ENCODE measurements at regions not wholly inside any gene's neighbourhood (a gene's known extent, or its start where the extent isn't known, plus 50 kb on each side); places are given as distances from the start of the nearest gene placed in this dataset.

GRCh38 chr18:51391215-51391614 is 193.7 kb upstream of the MEX3C start:
- H3K36me3 Mint-ChIP-seq, result peaks cover 14% of the 10 kb centered on the region
- peaks cover 20% of the 10 kb centered on the region for H3K9me3 Mint-ChIP-seq
- POLR2A ChIA-PET, result no interaction called here
- no peaks in the 10 kb centered on the region for H3K27me3 Mint-ChIP-seq (ENCODE audit: low read depth)
- DNase-seq (ENCODE audit: low spot score), result no peak
- H3K4me1 Mint-ChIP-seq, result no peaks in the 10 kb centered on the region
- H3K27ac Mint-ChIP-seq, result no peak overlapping the region
- ATAC-seq, result no peak
- no peak for TF ChIP-seq ZNF219 (CRISPR knock-in tag; IDR thresholded peaks at IDR 0.05; ENCODE audit: borderline replicate concordance)
- no peak for TF ChIP-seq JAZF1 (CRISPR knock-in tag; IDR thresholded peaks at IDR 0.05)
- no peak for TF ChIP-seq AR (CRISPR knock-in tag; IDR thresholded peaks at IDR 0.05)
- no peak for TF ChIP-seq GABPB1 (CRISPR knock-in tag; IDR thresholded peaks at IDR 0.05)
- no peak for TF ChIP-seq ZBTB21 (CRISPR knock-in tag; IDR thresholded peaks at IDR 0.05; ENCODE audit: borderline replicate concordance)
- TF ChIP-seq MXD4 (CRISPR knock-in tag; IDR thresholded peaks at IDR 0.05; ENCODE audit: borderline replicate concordance), result no peak
- TF ChIP-seq ZNF416 (CRISPR knock-in tag; IDR thresholded peaks at IDR 0.05), result no peak
- no peak for TF ChIP-seq ZNF671 (CRISPR knock-in tag; IDR thresholded peaks at IDR 0.05)
- no peak for TF ChIP-seq NFATC4 (CRISPR knock-in tag; IDR thresholded peaks at IDR 0.05)
- no peak for TF ChIP-seq OVOL2 (CRISPR knock-in tag; IDR thresholded peaks at IDR 0.05; ENCODE audit: borderline replicate concordance)
- no peak for TF ChIP-seq KAT7 (CRISPR knock-in tag; IDR thresholded peaks at IDR 0.05; ENCODE audit: borderline replicate concordance)
- TF ChIP-seq ZNF281 (CRISPR knock-in tag; IDR thresholded peaks at IDR 0.05), result no peak
- no peak for TF ChIP-seq ZNF138 (CRISPR knock-in tag; conservative IDR thresholded peaks at IDR 0.05)
- TF ChIP-seq ZNF232 (CRISPR knock-in tag; IDR thresholded peaks at IDR 0.05), result no peak
- no peak overlapping the region for H3K4me3 Mint-ChIP-seq
- CTCF ChIA-PET, result no interaction called here

- no peak for ATAC-seq
- Mint-ChIP-seq H3K4me1 (no peaks in the 10 kb centered on the region), H3K36me3 (peaks cover 14% of the 10 kb centered on the region), H3K27ac (no peak overlapping the region), H3K9me3 (peaks cover 20% of the 10 kb centered on the region), H3K27me3 (ENCODE audit: low read depth) (no peaks in the 10 kb centered on the region), H3K4me3 (no peak overlapping the region)
- ChIA-PET POLR2A (no interaction called here), CTCF (interaction anchor here (1.0 kb wide), 1 partner anchor 9 kb away, joined by 3 read pairs; no protein-coding TSS in a partner anchor)
- no peak for DNase-seq (ENCODE audit: low spot score)
- no peak for TF ChIP-seq ZNF671 (CRISPR knock-in tag; IDR thresholded peaks at IDR 0.05)
- TF ChIP-seq TCF7 (CRISPR knock-in tag; IDR thresholded peaks at IDR 0.05; ENCODE audit: low read depth), result no peak
- TF ChIP-seq FOXJ3 (CRISPR knock-in tag; IDR thresholded peaks at IDR 0.05; ENCODE audit: borderline replicate concordance), result no peak
- no peak for TF ChIP-seq PRRX2 (CRISPR knock-in tag; IDR thresholded peaks at IDR 0.05)
- TF ChIP-seq MLX (CRISPR knock-in tag; IDR thresholded peaks at IDR 0.05), result no peak
- no peak for TF ChIP-seq AFF4 (CRISPR knock-in tag; IDR thresholded peaks at IDR 0.05; ENCODE audit: borderline replicate concordance)
- TF ChIP-seq CBFB (CRISPR knock-in tag; IDR thresholded peaks at IDR 0.05; ENCODE audit: low read depth), result no peak
- TF ChIP-seq GABPB1 (CRISPR knock-in tag; IDR thresholded peaks at IDR 0.05), result no peak
- TF ChIP-seq NFYB (CRISPR knock-in tag; conservative IDR thresholded peaks at IDR 0.05; ENCODE audit: low read depth), result no peak
- no peak for TF ChIP-seq E2F5 (CRISPR knock-in tag; IDR thresholded peaks at IDR 0.05)
- TF ChIP-seq IRF1 (CRISPR knock-in tag; IDR thresholded peaks at IDR 0.05), result no peak
Measured at GRCh38 chr18:51391731-51392130, 194.2 kb upstream of the MEX3C start.
